IPS-20b (cell line): ENCODE measurements at regions not wholly inside any gene's neighbourhood (a gene's known extent, or its start where the extent isn't known, plus 50 kb on each side); places are given as distances from the start of the nearest gene placed in this dataset.
A peak's percentile ranks its signal among the peaks of the same experiment; 100 is the strongest.

ENCODE experiments used
- H3K27ac ChIP-seq: one replicate; pipeline ENCODE4 v1.5.1; 2013; ENCODE audit warnings: low read length
- H3K27me3 ChIP-seq: 2 replicates; pipeline ENCODE4 v1.6.1; 2013; ENCODE audit warnings: mild to moderate bottlenecking, low read length, inconsistent platforms; ENCODE audit not compliant: insufficient read depth
- H3K36me3 ChIP-seq: 2 replicates; pipeline ENCODE4 v1.6.1; 2013; ENCODE audit warnings: low read depth, mild to moderate bottlenecking, inconsistent platforms, low read length, moderate library complexity; ENCODE audit not compliant: insufficient read depth
- H3K4me1 ChIP-seq: 2 replicates; pipeline ENCODE4 v1.6.1; 2013; ENCODE audit warnings: mild to moderate bottlenecking, control low read depth, inconsistent platforms, low read length, moderate library complexity; ENCODE audit not compliant: insufficient read depth
- H3K4me3 ChIP-seq: 2 replicates; pipeline ENCODE4 v1.5.1; 2013; ENCODE audit warnings: mild to moderate bottlenecking, low read length, inconsistent platforms
- H3K9ac ChIP-seq: 2 replicates; pipeline ENCODE4 v1.6.1; 2013; ENCODE audit warnings: low read depth, mild to moderate bottlenecking, inconsistent platforms, low read length, moderate library complexity
- H3K9me3 ChIP-seq: 2 replicates; pipeline ENCODE4 v1.6.1; 2013; ENCODE audit warnings: mild to moderate bottlenecking, low read depth, low read length, inconsistent platforms; ENCODE audit not compliant: insufficient read depth

DNA sequence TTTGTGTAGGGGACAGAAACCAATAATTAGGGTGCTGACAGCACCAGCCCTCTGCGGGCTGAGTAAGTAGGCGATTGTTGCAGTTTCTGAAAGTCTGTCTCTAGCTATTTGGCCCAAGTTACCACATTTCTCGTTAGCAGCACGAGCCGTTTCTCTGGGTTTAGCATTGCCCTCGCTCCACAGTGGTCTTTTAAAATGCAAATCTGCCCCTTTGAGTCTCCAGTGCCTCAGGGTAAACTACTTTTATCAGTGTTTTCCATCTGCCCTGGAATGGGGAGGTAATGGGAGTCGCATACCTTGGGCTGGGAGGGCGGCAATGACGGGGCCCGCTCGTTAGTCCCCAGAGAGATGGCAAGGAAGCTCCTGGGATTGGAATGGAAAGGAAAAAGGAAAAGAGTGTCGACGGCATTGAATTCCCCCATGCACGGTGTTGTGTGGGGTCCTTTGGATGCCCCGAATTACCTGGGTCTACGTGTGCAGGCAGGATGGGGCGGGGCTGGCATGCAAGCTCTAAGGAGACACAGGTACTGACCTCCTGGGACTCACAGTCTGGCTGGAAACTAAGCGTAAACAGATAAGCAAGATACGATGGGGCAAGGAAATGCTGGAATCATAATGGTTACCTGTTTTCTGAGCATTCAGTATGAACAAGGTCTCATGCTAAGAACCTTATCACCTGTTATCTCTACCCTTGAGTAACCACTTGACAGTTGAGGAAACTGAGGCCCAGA, 131.8 kb upstream of the MAP1LC3B2 start:
- Histone ChIP-seq H3K9me3 (no peaks in the 10 kb centered on the region), H3K27ac (peak overlapping the region; percentile 74), H3K4me1 (peaks cover 23% of the 10 kb centered on the region; the same call in 1 of the 2 replicates), H3K4me3 (peak overlapping the region; percentile 58), H3K9ac (peak overlapping the region; percentile 67), H3K36me3 (no peaks in the 10 kb centered on the region), H3K27me3 (peaks cover 6% of the 10 kb centered on the region; the same call in 1 of the 2 replicates)

DNA sequence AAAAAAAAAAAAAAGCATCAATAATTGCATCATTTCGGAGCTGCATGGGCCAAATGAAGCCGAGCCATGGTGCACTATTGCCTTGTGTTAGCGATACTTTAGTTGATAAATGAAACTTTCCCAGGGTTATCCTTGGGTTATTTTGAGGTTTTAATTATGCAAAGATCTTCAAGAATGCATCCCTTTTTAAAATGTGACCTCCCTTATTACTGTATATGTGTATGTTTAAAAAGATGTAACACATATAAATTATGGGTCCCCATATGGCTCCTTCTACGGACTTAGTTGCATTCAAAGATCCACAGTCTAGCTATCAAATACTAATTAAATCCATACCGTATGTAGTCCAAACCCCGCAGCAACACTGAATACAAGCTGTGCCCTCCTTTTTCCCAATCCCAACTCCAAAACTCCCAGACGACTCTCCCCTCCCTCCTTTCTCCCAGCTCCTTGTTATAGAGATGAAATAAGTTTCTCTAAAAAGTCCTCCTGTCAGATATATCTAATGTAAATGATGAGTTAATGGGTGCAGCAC, 129.3 kb upstream of the MAP1LC3B2 start:
- Histone ChIP-seq H3K4me3 (no peak overlapping the region), H3K27ac (no peak overlapping the region), H3K9ac (no peak overlapping the region), H3K36me3 (no peaks in the 10 kb centered on the region), H3K4me1 (peaks cover 31% of the 10 kb centered on the region), H3K27me3 (peaks cover 6% of the 10 kb centered on the region; the same call in 1 of the 2 replicates), H3K9me3 (no peaks in the 10 kb centered on the region)

DNA sequence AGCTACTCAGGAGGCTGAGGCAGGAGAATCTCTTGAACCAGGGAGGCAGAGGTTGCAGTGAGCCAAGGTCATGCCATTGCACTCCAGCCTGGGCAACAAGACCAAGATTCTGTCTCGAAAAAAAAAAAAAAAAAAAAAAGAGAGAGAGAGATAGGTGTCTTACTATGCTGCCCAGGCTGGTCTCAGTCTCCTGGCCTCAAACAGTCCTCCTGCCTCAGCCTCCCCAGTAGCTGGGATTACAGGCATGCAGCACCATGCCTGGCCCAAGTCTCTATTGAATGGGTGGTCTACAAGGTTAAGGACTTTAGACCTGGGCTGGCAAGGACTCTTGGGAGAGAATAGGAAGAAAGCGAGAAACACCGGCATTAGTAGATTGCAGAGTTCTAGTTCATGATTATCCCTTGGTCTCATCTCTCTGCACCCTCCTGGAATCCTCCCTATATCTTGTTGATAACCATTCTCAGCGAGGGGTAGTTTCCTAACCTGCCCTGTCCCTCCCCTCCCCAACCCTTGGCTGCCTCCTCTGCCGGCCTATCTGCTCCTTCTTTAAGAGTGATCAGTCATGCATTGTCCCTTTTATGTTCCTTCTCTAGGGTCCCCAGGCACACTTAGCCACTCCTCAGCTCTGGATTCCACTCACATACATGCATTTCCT, 128.1 kb upstream of the MAP1LC3B2 start:
- Histone ChIP-seq H3K36me3 (no peaks in the 10 kb centered on the region), H3K27me3 (peaks cover 1% of the 10 kb centered on the region; the same call in 1 of the 2 replicates), H3K4me3 (no peak overlapping the region), H3K9ac (no peak overlapping the region), H3K27ac (no peak overlapping the region), H3K4me1 (peaks cover 28% of the 10 kb centered on the region), H3K9me3 (no peaks in the 10 kb centered on the region)

- Histone ChIP-seq H3K9me3 (no peaks in the 10 kb centered on the region), H3K27ac (no peak overlapping the region), H3K4me1 (peaks cover 22% of the 10 kb centered on the region), H3K4me3 (no peak overlapping the region), H3K27me3 (no peaks in the 10 kb centered on the region; the same call in 1 of the 2 replicates), H3K36me3 (no peaks in the 10 kb centered on the region), H3K9ac (no peak overlapping the region)
Measured at GRCh38 chr12:116431677-116432300, 127.4 kb upstream of the MAP1LC3B2 start.

- H3K9me3 ChIP-seq: no peaks in the 10 kb centered on the region
- no peak overlapping the region for H3K9ac ChIP-seq
- H3K36me3 ChIP-seq: no peaks in the 10 kb centered on the region
- no peaks in the 10 kb centered on the region; the same call in 1 of the 2 replicates for H3K27me3 ChIP-seq
- H3K27ac ChIP-seq: no peak overlapping the region
- peaks cover 19% of the 10 kb centered on the region for H3K4me1 ChIP-seq
- no peak overlapping the region for H3K4me3 ChIP-seq
Measured at GRCh38 chr12:116432314-116432750, 126.8 kb upstream of the MAP1LC3B2 start.

DNA sequence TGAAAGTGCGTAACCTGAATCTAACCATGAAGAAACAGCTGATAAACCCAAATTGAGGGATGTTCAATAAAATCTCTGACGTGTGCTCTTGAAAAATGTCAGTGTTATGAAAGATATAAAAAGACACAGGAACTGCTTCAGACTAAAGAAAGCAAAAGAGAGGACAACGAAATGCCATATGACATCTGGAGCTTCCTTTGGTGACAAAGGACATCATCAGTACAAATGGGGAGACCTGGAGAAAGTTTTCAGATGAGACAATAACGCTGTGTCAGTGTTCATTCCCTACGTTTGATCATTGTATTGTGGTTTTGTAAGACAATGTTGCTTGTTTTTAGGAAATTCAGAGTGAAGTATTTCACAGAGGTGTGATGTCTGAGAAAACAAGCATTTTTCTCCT, 125.9 kb upstream of the MAP1LC3B2 start:
- no peaks in the 10 kb centered on the region for H3K9me3 ChIP-seq
- H3K36me3 ChIP-seq: no peaks in the 10 kb centered on the region
- H3K9ac ChIP-seq: no peak overlapping the region
- H3K27ac ChIP-seq: no peak overlapping the region
- no peaks in the 10 kb centered on the region; the same call in 1 of the 2 replicates for H3K27me3 ChIP-seq
- no peak overlapping the region for H3K4me3 ChIP-seq
- peaks cover 10% of the 10 kb centered on the region for H3K4me1 ChIP-seq

GRCh38 chr12:116434155-116435011, 124.8 kb upstream of the MAP1LC3B2 start:
- H3K9ac ChIP-seq: 0 out of 2 replicates have a peak overlapping the region, but pooled peaks have one; percentile 10
- H3K27ac ChIP-seq: no peak overlapping the region

GRCh38 chr12:116435984-116436383, 123.2 kb upstream of the MAP1LC3B2 start:
- no peaks in the 10 kb centered on the region for H3K36me3 ChIP-seq
- H3K27me3 ChIP-seq: no peaks in the 10 kb centered on the region
- H3K27ac ChIP-seq: no peak overlapping the region
- no peaks in the 10 kb centered on the region for H3K9me3 ChIP-seq
- no peak overlapping the region for H3K9ac ChIP-seq
- no peak overlapping the region for H3K4me3 ChIP-seq
- H3K4me1 ChIP-seq: peaks cover 8% of the 10 kb centered on the region

More at GRCh38 chr12:116434155-116435011, 124.8 kb upstream of the MAP1LC3B2 start:
- H3K4me3 ChIP-seq: peak overlapping the region; percentile 5; the same call in 1 of the 2 replicates
- no peaks in the 10 kb centered on the region for H3K9me3 ChIP-seq
- peaks cover 8% of the 10 kb centered on the region for H3K4me1 ChIP-seq
- H3K36me3 ChIP-seq: no peaks in the 10 kb centered on the region
- H3K27me3 ChIP-seq: no peaks in the 10 kb centered on the region

GRCh38 chr12:116436561-116437249, 122.5 kb upstream of the MAP1LC3B2 start:
- Histone ChIP-seq H3K27me3 (no peaks in the 10 kb centered on the region), H3K27ac (no peak overlapping the region), H3K36me3 (no peaks in the 10 kb centered on the region), H3K9me3 (no peaks in the 10 kb centered on the region), H3K4me3 (no peak overlapping the region), H3K4me1 (peaks cover 8% of the 10 kb centered on the region), H3K9ac (no peak overlapping the region)

DNA sequence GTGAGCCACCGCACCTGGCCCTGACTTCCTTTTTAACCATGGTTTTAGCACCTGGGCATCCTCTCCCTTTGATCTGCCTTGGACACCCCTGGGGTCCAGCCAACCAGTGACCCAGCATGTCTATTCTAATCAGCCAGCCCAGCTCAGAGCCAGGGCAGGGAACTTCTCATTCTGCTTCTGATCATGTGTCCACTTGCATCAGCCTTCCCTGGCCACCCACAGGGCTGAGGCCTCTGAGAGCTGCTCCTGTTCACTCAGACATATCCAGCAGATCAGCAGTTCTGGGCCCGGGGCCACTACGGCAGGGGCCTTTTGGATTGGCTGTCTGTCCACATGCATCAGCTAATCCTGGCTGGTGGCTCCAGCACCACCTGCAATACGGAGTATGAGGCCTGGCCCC, 117.9 kb upstream of the MAP1LC3B2 start:
- no peaks in the 10 kb centered on the region for H3K36me3 ChIP-seq
- H3K9ac ChIP-seq: no peak overlapping the region
- no peak overlapping the region for H3K4me3 ChIP-seq
- no peaks in the 10 kb centered on the region for H3K4me1 ChIP-seq
- no peaks in the 10 kb centered on the region for H3K27me3 ChIP-seq
- no peak overlapping the region for H3K27ac ChIP-seq
- no peaks in the 10 kb centered on the region for H3K9me3 ChIP-seq
